ENCODE measurements at regions not wholly inside any gene's neighbourhood (a gene's known extent, or its start where the extent isn't known, plus 50 kb on each side); places are given as distances from the start of the nearest gene placed in this dataset.

GRCh38 chr16:9154567-9155410 lies 63.3 kb downstream of the HAPSTR1 start:
- TF ChIP-seq, protein P1, sequence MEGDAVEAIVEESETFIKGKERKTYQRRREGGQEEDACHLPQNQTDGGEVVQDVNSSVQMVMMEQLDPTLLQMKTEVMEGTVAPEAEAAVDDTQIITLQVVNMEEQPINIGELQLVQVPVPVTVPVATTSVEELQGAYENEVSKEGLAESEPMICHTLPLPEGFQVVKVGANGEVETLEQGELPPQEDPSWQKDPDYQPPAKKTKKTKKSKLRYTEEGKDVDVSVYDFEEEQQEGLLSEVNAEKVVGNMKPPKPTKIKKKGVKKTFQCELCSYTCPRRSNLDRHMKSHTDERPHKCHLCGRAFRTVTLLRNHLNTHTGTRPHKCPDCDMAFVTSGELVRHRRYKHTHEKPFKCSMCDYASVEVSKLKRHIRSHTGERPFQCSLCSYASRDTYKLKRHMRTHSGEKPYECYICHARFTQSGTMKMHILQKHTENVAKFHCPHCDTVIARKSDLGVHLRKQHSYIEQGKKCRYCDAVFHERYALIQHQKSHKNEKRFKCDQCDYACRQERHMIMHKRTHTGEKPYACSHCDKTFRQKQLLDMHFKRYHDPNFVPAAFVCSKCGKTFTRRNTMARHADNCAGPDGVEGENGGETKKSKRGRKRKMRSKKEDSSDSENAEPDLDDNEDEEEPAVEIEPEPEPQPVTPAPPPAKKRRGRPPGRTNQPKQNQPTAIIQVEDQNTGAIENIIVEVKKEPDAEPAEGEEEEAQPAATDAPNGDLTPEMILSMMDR (IDR thresholded peaks at IDR 0.05 in 2 of 3, conservative IDR thresholded peaks at IDR 0.05 in 1 of 3; ENCODE audit: insufficient read depth in 2 of 3, low read depth in 1 of 3, low read length in 3 of 3) = no peak
- TF ChIP-seq ZNF224 (CRISPR knock-in tag; IDR thresholded peaks at IDR 0.05) = no peak
- no peak for TF ChIP-seq SP1 (CRISPR knock-in tag; IDR thresholded peaks at IDR 0.05)
- TF ChIP-seq, protein P2, sequence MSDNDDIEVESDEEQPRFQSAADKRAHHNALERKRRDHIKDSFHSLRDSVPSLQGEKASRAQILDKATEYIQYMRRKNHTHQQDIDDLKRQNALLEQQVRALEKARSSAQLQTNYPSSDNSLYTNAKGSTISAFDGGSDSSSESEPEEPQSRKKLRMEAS (CRISPR knock-in tag; IDR thresholded peaks at IDR 0.05) = no peak
- no peak for TF ChIP-seq SMARCA5 (IDR thresholded peaks at IDR 0.05)
- no peak for TF ChIP-seq GABPA (tag; conservative IDR thresholded peaks at IDR 0.05; ENCODE audit: low read depth)
- TF ChIP-seq HNRNPH1 (optimal IDR thresholded peaks at IDR 0.05; ENCODE audit: low read depth, low read length) = no peak
- TF ChIP-seq POLR2A (conservative IDR thresholded peaks at IDR 0.05) = no peak
- no peak for TF ChIP-seq SAFB (IDR thresholded peaks at IDR 0.05; ENCODE audit: borderline replicate concordance, low read depth, low read length)
- no peak for TF ChIP-seq MYC (IDR thresholded peaks at IDR 0.05; ENCODE audit: low read depth, low read length)
- no peak for TF ChIP-seq MYC (CRISPR knock-in tag; IDR thresholded peaks at IDR 0.05; ENCODE audit: borderline replicate concordance, low read depth)
- no peak for TF ChIP-seq ZNF696 (CRISPR knock-in tag; conservative IDR thresholded peaks at IDR 0.05)
- no peak for TF ChIP-seq ZBTB8A (IDR thresholded peaks at IDR 0.05; ENCODE audit: partially characterized antibody)
- no peak for TF ChIP-seq FOXK2 (conservative IDR thresholded peaks at IDR 0.05 in 1 of 2, IDR thresholded peaks at IDR 0.05 in 1 of 2; ENCODE audit: low read depth in 2 of 2)
